ENCODE measurements at regions not wholly inside any gene's neighbourhood (a gene's known extent, or its start where the extent isn't known, plus 50 kb on each side); places are given as distances from the start of the nearest gene placed in this dataset.

DNA sequence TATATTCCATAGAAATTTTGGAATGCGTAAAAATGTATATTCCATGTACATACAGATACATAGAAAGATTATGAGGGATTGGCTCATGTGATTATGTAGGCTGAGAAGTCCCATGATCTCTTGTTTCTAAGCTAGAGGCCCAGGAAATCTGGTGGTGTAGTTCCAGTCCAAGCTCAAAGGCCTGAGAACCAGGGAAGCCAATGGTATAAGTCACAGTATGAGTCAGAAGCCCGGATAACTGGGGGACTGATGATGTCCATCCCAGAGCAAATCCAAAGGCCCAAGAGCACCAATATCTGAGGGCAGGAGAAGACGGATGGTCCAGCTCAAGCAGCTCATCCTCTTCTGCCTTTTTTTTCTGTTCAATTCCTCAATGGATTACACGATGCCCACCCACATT is 385.0 kb upstream of the KLHL29 start:
- TF ChIP-seq CEBPB (IDR thresholded peaks at IDR 0.05) (no peak), NPAS2 (CRISPR knock-in tag; IDR thresholded peaks at IDR 0.05; ENCODE audit: borderline replicate concordance) (no peak), SREBF2 (IDR thresholded peaks at IDR 0.05) (no peak), RCOR1 (IDR thresholded peaks at IDR 0.05; ENCODE audit: low read depth, low read length) (no peak), JUNB (IDR thresholded peaks at IDR 0.05) (no peak)
- TF ChIP-seq, protein P1, sequence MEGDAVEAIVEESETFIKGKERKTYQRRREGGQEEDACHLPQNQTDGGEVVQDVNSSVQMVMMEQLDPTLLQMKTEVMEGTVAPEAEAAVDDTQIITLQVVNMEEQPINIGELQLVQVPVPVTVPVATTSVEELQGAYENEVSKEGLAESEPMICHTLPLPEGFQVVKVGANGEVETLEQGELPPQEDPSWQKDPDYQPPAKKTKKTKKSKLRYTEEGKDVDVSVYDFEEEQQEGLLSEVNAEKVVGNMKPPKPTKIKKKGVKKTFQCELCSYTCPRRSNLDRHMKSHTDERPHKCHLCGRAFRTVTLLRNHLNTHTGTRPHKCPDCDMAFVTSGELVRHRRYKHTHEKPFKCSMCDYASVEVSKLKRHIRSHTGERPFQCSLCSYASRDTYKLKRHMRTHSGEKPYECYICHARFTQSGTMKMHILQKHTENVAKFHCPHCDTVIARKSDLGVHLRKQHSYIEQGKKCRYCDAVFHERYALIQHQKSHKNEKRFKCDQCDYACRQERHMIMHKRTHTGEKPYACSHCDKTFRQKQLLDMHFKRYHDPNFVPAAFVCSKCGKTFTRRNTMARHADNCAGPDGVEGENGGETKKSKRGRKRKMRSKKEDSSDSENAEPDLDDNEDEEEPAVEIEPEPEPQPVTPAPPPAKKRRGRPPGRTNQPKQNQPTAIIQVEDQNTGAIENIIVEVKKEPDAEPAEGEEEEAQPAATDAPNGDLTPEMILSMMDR (IDR thresholded peaks at IDR 0.05), result no peak
